ENCODE measurements at regions not wholly inside any gene's neighbourhood (a gene's known extent, or its start where the extent isn't known, plus 50 kb on each side); places are given as distances from the start of the nearest gene placed in this dataset.

- DNase-seq (no peak), ATAC-seq (no peak)
- TF ChIP-seq, protein P1, sequence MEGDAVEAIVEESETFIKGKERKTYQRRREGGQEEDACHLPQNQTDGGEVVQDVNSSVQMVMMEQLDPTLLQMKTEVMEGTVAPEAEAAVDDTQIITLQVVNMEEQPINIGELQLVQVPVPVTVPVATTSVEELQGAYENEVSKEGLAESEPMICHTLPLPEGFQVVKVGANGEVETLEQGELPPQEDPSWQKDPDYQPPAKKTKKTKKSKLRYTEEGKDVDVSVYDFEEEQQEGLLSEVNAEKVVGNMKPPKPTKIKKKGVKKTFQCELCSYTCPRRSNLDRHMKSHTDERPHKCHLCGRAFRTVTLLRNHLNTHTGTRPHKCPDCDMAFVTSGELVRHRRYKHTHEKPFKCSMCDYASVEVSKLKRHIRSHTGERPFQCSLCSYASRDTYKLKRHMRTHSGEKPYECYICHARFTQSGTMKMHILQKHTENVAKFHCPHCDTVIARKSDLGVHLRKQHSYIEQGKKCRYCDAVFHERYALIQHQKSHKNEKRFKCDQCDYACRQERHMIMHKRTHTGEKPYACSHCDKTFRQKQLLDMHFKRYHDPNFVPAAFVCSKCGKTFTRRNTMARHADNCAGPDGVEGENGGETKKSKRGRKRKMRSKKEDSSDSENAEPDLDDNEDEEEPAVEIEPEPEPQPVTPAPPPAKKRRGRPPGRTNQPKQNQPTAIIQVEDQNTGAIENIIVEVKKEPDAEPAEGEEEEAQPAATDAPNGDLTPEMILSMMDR (IDR thresholded peaks at IDR 0.05) = no peak
- H3K9me3 ChIP-seq = no peaks in the 10 kb centered on the region
- intact Hi-C loops (cut with DNase I, micrococcal nuclease) = no loop called here
- no peak overlapping the region for H3K4me3 ChIP-seq
- H3K4me1 ChIP-seq (ENCODE audit: low read depth) = no peaks in the 10 kb centered on the region
- H3K36me3 ChIP-seq (ENCODE audit: low read depth) = no peaks in the 10 kb centered on the region
Observed at GRCh38 chr9:7342229-7342628, 457.3 kb downstream of the DMAC1 start.

GRCh38 chr9:7341571-7341970 lies 458.0 kb downstream of the DMAC1 start:
- TF ChIP-seq, protein P1 (IDR thresholded peaks at IDR 0.05) = no peak
- intact Hi-C loops (cut with DNase I, micrococcal nuclease) = no loop called here
- ATAC-seq (no peak), DNase-seq (no peak)
- Histone ChIP-seq H3K4me3 (no peak overlapping the region), H3K4me1 (ENCODE audit: low read depth) (no peaks in the 10 kb centered on the region), H3K36me3 (ENCODE audit: low read depth) (no peaks in the 10 kb centered on the region), H3K9me3 (no peaks in the 10 kb centered on the region)

DNA sequence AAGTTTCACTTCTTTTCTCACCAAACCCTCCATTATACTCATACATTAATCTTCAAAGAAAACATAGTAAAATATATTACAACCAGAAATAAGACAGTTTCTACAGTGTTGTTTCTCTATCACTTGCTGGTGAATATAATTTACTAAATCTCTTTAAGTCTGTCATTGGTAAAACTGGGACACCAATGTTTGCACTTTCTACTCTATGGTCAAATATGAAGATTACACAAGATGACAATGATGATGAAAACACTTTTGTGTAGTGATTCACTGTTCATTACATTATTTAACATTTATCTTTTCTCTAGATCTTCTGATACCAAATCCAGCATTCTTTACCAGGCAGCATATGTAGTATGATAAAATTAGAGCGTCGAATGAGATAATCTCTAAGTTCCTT lies 459.1 kb downstream of the DMAC1 start:
- DNase-seq (no peak), ATAC-seq (no peak)
- H3K4me3 ChIP-seq = no peak overlapping the region
- TF ChIP-seq, protein P1 (IDR thresholded peaks at IDR 0.05) = no peak
- H3K9me3 ChIP-seq = no peaks in the 10 kb centered on the region
- H3K36me3 ChIP-seq (ENCODE audit: low read depth) = no peaks in the 10 kb centered on the region
- intact Hi-C loops (cut with DNase I, micrococcal nuclease) = no loop called here
- H3K4me1 ChIP-seq (ENCODE audit: low read depth) = no peaks in the 10 kb centered on the region

DNA sequence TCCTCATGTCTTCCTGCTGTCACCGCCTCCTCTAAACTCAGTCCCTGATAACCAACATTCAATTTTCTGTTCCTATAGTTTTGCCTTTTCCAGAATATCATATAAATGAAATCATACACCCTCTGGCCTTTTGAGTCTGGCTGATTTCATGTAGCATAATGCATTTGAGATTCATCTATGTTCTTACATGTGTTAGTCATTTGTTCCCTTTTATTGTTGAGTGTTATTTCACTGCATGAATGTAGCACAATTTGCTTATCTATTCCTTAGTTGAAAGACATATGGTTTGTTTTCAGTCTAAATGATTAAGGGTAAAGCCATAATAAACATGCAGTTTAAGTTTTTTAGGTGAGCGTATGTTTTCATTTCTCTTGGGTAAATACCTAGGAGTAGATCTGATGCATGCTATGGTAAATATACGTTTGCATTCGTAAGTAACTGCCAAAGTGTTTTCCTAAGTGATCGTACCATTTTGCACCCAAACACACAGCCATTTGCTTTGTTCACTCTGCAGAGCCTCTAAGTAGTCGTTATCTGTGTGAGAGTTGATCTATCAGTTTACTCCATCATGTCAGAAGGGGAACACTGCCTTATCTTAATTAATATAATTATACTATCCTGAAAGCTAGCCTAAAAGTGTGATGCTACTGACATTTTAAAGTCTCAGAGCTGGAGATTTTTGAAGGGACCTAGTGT lies 460.8 kb downstream of the DMAC1 start:
- no peak for ATAC-seq
- H3K36me3 ChIP-seq (ENCODE audit: low read depth) = no peaks in the 10 kb centered on the region
- TF ChIP-seq, protein P1 (IDR thresholded peaks at IDR 0.05) = no peak
- DNase-seq = no peak
- intact Hi-C loops (cut with DNase I, micrococcal nuclease) = no loop called here
- no peak overlapping the region for H3K4me3 ChIP-seq
- H3K4me1 ChIP-seq (ENCODE audit: low read depth) = no peaks in the 10 kb centered on the region
- H3K9me3 ChIP-seq = no peaks in the 10 kb centered on the region

DNA sequence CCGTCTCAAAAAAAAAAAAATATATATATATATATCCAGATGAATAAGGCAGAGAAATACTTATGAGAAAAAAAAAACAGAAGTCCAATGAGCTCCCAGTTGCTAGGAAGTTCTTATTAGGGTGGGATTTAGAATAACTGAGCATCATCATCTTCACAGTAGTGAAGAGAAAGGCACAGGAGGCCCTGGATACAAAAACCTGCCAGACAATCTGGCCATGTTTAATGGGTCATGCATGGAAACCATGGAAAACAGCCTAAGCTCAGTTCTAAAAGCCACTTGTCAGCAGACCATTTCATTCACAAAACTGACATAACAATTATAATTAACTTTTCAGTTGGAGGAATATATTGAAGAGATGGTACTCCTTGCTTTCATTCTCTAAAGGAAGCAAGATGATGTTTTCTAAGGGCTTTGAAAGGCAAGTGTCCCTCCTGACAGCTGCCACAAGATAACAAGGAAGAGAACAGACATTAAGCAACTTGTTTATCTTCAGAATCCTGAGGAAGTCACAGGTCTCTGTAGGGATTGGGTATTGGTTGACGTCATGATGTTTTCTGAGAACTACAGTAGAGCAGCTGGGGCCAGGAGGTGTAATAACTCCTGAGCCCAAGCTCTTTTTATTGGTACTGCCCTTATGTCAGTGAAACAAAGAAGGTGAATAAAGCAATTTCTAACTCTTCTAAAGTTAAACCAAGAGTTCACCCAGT lies 463.1 kb downstream of the DMAC1 start:
- TF ChIP-seq, protein P1 (IDR thresholded peaks at IDR 0.05) = no peak
- ATAC-seq (peak; percentile 89), DNase-seq (peak in 1 of 3 donors; percentile 22)
- Histone ChIP-seq H3K4me3 (no peak overlapping the region), H3K4me1 (ENCODE audit: low read depth) (no peaks in the 10 kb centered on the region), H3K36me3 (ENCODE audit: low read depth) (no peaks in the 10 kb centered on the region), H3K9me3 (no peaks in the 10 kb centered on the region)
- intact Hi-C loops (cut with DNase I, micrococcal nuclease) = no loop called here

All from mucosa of descending colon (tissue), 3 donors.